DMS53 treated with DMSO at 0.1 percent for 48 hours (cell line): ENCODE measurements at regions not wholly inside any gene's neighbourhood (a gene's known extent, or its start where the extent isn't known, plus 50 kb on each side); places are given as distances from the start of the nearest gene placed in this dataset.

Source experiments
- DNase-seq: peaks from one replicate; lab custom pipeline; 2025; ENCODE audit not compliant: unreplicated experiment; lab: John Stamatoyannopoulos, UW

GRCh38 chr12:9379023-9379742 lies 171.0 kb upstream of the PZP start:
- no peak for DNase-seq

GRCh38 chr12:9378430-9378835 lies 170.2 kb upstream of the PZP start:
- DNase-seq: peak; percentile 40

- DNase-seq: peak; percentile 21
These were observed 164.0 kb upstream of the PZP start for GRCh38 chr12:9372202-9372601.

- no peak for DNase-seq
These were observed 159.6 kb upstream of the PZP start for GRCh38 chr12:9367828-9368227.

GRCh38 chr12:9367201-9367600 lies 159.0 kb upstream of the PZP start:
- no peak for DNase-seq

- DNase-seq: no peak
These were observed 157.1 kb upstream of the PZP start for GRCh38 chr12:9365296-9365695.

- DNase-seq: no peak
These were observed 156.3 kb upstream of the PZP start for GRCh38 chr12:9364224-9365176.

- no peak for DNase-seq
These were observed 154.9 kb upstream of the PZP start for GRCh38 chr12:9363145-9363544.

GRCh38 chr12:9361879-9362326 lies 153.7 kb upstream of the PZP start:
- no peak for DNase-seq

GRCh38 chr12:9354009-9354754 lies 146.0 kb upstream of the PZP start:
- DNase-seq: peak; percentile 58

- DNase-seq: no peak
These were observed 142.9 kb upstream of the PZP start for GRCh38 chr12:9351136-9351535.

GRCh38 chr12:9349888-9350885 lies 142.0 kb upstream of the PZP start:
- DNase-seq: no peak

GRCh38 chr12:9348906-9349518 lies 140.8 kb upstream of the PZP start:
- no peak for DNase-seq

- no peak for DNase-seq
These were observed 139.3 kb upstream of the PZP start for GRCh38 chr12:9347328-9348127.

GRCh38 chr12:9346866-9347327 lies 138.7 kb upstream of the PZP start:
- no peak for DNase-seq

GRCh38 chr12:9345171-9345570 lies 137.0 kb upstream of the PZP start:
- no peak for DNase-seq

GRCh38 chr12:9344541-9344940 lies 136.3 kb upstream of the PZP start:
- DNase-seq: no peak

- no peak for DNase-seq
These were observed 135.5 kb upstream of the PZP start for GRCh38 chr12:9343731-9344130.
